GM23338 (cell line): ENCODE measurements at regions not wholly inside any gene's neighbourhood (a gene's known extent, or its start where the extent isn't known, plus 50 kb on each side); places are given as distances from the start of the nearest gene placed in this dataset.

Source experiments
- ATAC-seq: fragments of 200-7000 bp; cut with Tn5 transposase; 3 replicates; pipeline ENCODE4 v1.9.1; 2020
- DNase-seq: peaks from one replicate; pipeline ENCODE4 v3.0.0-alpha.2; 2015; ENCODE audit warnings: low spot score
- H2AFZ ChIP-seq: fragments of 200-600 bp; sonication (generic); 2 replicates; pipeline ENCODE4 v1.8.0; 2016; ENCODE audit warnings: antibody characterized with exemption, mild to moderate bottlenecking, moderate library complexity
- H3F3A ChIP-seq: fragments of 200-600 bp; sonication (generic); replicated peaks from 2 replicates; pipeline ENCODE4 v1.8.0; 2017; ENCODE audit warnings: antibody characterized with exemption, mixed run types, low read depth
- H3K27ac ChIP-seq: fragments of 200-600 bp; sonication (generic); 2 replicates; pipeline ENCODE4 v1.6.1; 2016; ENCODE audit warnings: low read depth
- H3K27me3 ChIP-seq: fragments of 200-600 bp; sonication (generic); 2 replicates; pipeline ENCODE4 v1.8.0; 2016; ENCODE audit warnings: mild to moderate bottlenecking, mixed run types, moderate library complexity; ENCODE audit not compliant: insufficient read depth
- H3K36me3 ChIP-seq: fragments of 200-600 bp; sonication (generic); 2 replicates; pipeline ENCODE4 v1.8.0; 2016; ENCODE audit warnings: mild to moderate bottlenecking; ENCODE audit not compliant: insufficient read depth
- H3K4me1 ChIP-seq: fragments of 200-600 bp; sonication (generic); 2 replicates; pipeline ENCODE4 v1.8.0; 2016; ENCODE audit warnings: mild to moderate bottlenecking, moderate library complexity; ENCODE audit not compliant: insufficient read depth
- H3K4me2 ChIP-seq: fragments of 200-600 bp; sonication (generic); 2 replicates; pipeline ENCODE4 v1.7.1; 2017; ENCODE audit warnings: mixed run types
- H3K4me3 ChIP-seq: fragments of 200-600 bp; sonication (generic); 2 replicates; pipeline ENCODE4 v1.6.1; 2016; ENCODE audit warnings: mixed run types
- H3K79me2 ChIP-seq: fragments of 200-600 bp; sonication (generic); replicated peaks from 2 replicates; pipeline ENCODE4 v1.8.0; 2017; ENCODE audit warnings: mild to moderate bottlenecking; ENCODE audit not compliant: insufficient read depth
- H3K9me2 ChIP-seq: fragments of 200-600 bp; sonication (generic); 2 replicates; pipeline ENCODE4 v1.8.0; 2017; ENCODE audit not compliant: insufficient read depth
- H4K20me1 ChIP-seq: fragments of 200-600 bp; sonication (generic); replicated peaks from 2 replicates; pipeline ENCODE4 v1.8.0; 2017; ENCODE audit warnings: mild to moderate bottlenecking; ENCODE audit not compliant: insufficient read depth
- H3K27ac Mint-ChIP-seq: 2 replicates; pipeline ENCODE4 v1.8.0; 2020; ENCODE audit warnings: inconsistent platforms, mild to moderate bottlenecking, moderate library complexity, mixed read lengths
- H3K27me3 Mint-ChIP-seq: 3 replicates; pipeline ENCODE4 v1.8.0; 2022; ENCODE audit warnings: low read depth, mild to moderate bottlenecking, moderate library complexity, mixed read lengths, inconsistent platforms; ENCODE audit not compliant: insufficient read depth, poor library complexity
- H3K36me3 Mint-ChIP-seq: 3 replicates; pipeline ENCODE4 v1.8.0; 2021; ENCODE audit warnings: low read depth, mild to moderate bottlenecking, inconsistent platforms, moderate library complexity, mixed read lengths
- H3K4me1 Mint-ChIP-seq: 3 replicates; pipeline ENCODE4 v1.8.0; 2020; ENCODE audit warnings: mild to moderate bottlenecking, inconsistent platforms, mixed read lengths
- H3K4me3 Mint-ChIP-seq: 3 replicates; pipeline ENCODE4 v1.8.0; 2021; ENCODE audit warnings: moderate library complexity, mild to moderate bottlenecking, inconsistent platforms, mixed read lengths
- H3K9me3 Mint-ChIP-seq: 3 replicates; pipeline ENCODE4 v1.8.0; 2020; ENCODE audit warnings: moderate library complexity, mild to moderate bottlenecking, inconsistent platforms, mixed read lengths
- CREB1 ChIP-seq: fragments of 250-450 bp; sonication (Bioruptor Pico); IDR thresholded peaks from 2 replicates; pipeline ENCODE4 v1.5.0; 2020; ENCODE audit warnings: low read depth, mild to moderate bottlenecking, moderate library complexity
- CTCF ChIP-seq, 2 experiments: fragments of 200-600 bp in 1 of 2; sonication (generic) in 1 of 2; conservative IDR thresholded peaks; 2 replicates each; pipeline versions ENCODE4 v1.5.1 to v1.6.1; 2016 to 2017; ENCODE audit warnings: antibody characterized with exemption in 2 of 2, low read depth in 2 of 2, mild to moderate bottlenecking in 2 of 2, moderate library complexity in 1 of 2
- ETS1 ChIP-seq: IDR thresholded peaks from 2 replicates; pipeline ENCODE4 v1.6.1; 2016; ENCODE audit warnings: antibody characterized with exemption
- EZH2 ChIP-seq: fragments of 200-600 bp; sonication (generic); IDR thresholded peaks from one replicate; pipeline ENCODE4 v1.8.0; 2017; ENCODE audit warnings: antibody characterized with exemption, mild to moderate bottlenecking, low read depth; ENCODE audit not compliant: unreplicated experiment
- EZH2phosphoT487 ChIP-seq: fragments of 200-600 bp; sonication (generic); IDR thresholded peaks from one replicate; pipeline ENCODE4 v1.8.1; 2018; ENCODE audit warnings: antibody characterized with exemption; ENCODE audit not compliant: unreplicated experiment
- JUNB ChIP-seq: IDR thresholded peaks from one replicate; pipeline ENCODE4 v1.6.1; 2016; ENCODE audit warnings: antibody characterized with exemption; ENCODE audit not compliant: unreplicated experiment
- NANOG ChIP-seq: IDR thresholded peaks from 2 replicates; pipeline ENCODE4 v1.6.1; 2016; ENCODE audit warnings: antibody characterized with exemption, borderline replicate concordance
- POLR2AphosphoS5 ChIP-seq: IDR thresholded peaks from 2 replicates; pipeline ENCODE4 v1.6.1; 2016; ENCODE audit warnings: antibody characterized with exemption, low read depth
- REST ChIP-seq: IDR thresholded peaks from one replicate; pipeline ENCODE4 v1.6.1; 2018; ENCODE audit warnings: antibody characterized with exemption; ENCODE audit not compliant: unreplicated experiment
- STAT1 ChIP-seq: IDR thresholded peaks from one replicate; pipeline ENCODE4 v1.6.1; 2016; ENCODE audit warnings: antibody characterized with exemption; ENCODE audit not compliant: unreplicated experiment
- ZNF114 ChIP-seq: fragments of 250-450 bp; sonication (Bioruptor Pico); IDR thresholded peaks from 2 replicates; pipeline ENCODE4 v1.5.0; 2020; ENCODE audit warnings: mild to moderate bottlenecking, moderate library complexity
- ZNF331 ChIP-seq: fragments of 250-450 bp; sonication (Bioruptor Pico); IDR thresholded peaks from 2 replicates; pipeline ENCODE4 v1.5.0; 2020; ENCODE audit warnings: low read depth, mild to moderate bottlenecking, moderate library complexity
- ZNF462 ChIP-seq: fragments of 250-450 bp; sonication (Bioruptor Pico); IDR thresholded peaks from 2 replicates; pipeline ENCODE4 v1.5.0; 2020; ENCODE audit warnings: mild to moderate bottlenecking, moderate library complexity

GRCh38 chr11:44423289-44423688 is 113.3 kb upstream of the ALX4 start:
- TF ChIP-seq CREB1 (CRISPR knock-in tag) (no peak), JUNB (no peak), ZNF331 (CRISPR knock-in tag) (no peak), ETS1 (no peak), NANOG (no peak), CTCF (conservative IDR thresholded peaks at IDR 0.05; ENCODE audit: low read depth in 2 of 2) (no peak), EZH2phosphoT487 (no peak), POLR2AphosphoS5 (no peak), ZNF114 (CRISPR knock-in tag) (no peak), ZNF462 (CRISPR knock-in tag) (no peak), REST (no peak), STAT1 (no peak), EZH2 (no peak)
- Histone ChIP-seq H3K4me1 (no peaks in the 10 kb centered on the region), H4K20me1 (no peaks in the 10 kb centered on the region; the same call in 1 of the 2 replicates), H3F3A (no peaks in the 10 kb centered on the region), H3K9me2 (0 out of 2 replicates have a peak, but pooled peaks cover 3% of the 10 kb centered on the region), H3K27ac (no peak overlapping the region), H3K4me3 (no peak overlapping the region), H3K36me3 (no peaks in the 10 kb centered on the region), H3K27me3 (0 out of 2 replicates have a peak, but pooled peaks cover 2% of the 10 kb centered on the region), H2AFZ (no peak overlapping the region), H3K79me2 (no peaks in the 10 kb centered on the region), H3K4me2 (no peak overlapping the region)
- Mint-ChIP-seq H3K4me1 (no peaks in the 10 kb centered on the region), H3K36me3 (no peaks in the 10 kb centered on the region), H3K4me3 (no peak overlapping the region), H3K9me3 (no peaks in the 10 kb centered on the region), H3K27ac (no peak overlapping the region), H3K27me3 (peaks cover 10% of the 10 kb centered on the region)
- ATAC-seq (no peak), DNase-seq (no peak)
